ENCODE measurements at regions not wholly inside any gene's neighbourhood (a gene's known extent, or its start where the extent isn't known, plus 50 kb on each side); places are given as distances from the start of the nearest gene placed in this dataset.

GRCh38 chr5:119919279-119919678, 289.9 kb downstream of the FAM170A start:
- Histone ChIP-seq H3K9ac (ENCODE audit: insufficient read depth, low read length) (no peak overlapping the region), H3K4me3 (replicated peaks in 1 of 4; ENCODE audit: control extremely low read depth in 1 of 4, insufficient read depth in 1 of 4, low read depth in 3 of 4, low read length in 4 of 4) (no peak overlapping the region), H3K4me1 (ENCODE audit: control insufficient read depth, extremely low read depth, insufficient read depth, low read length) (no peaks in the 10 kb centered on the region), H3K27me3 (ENCODE audit: control insufficient read depth, insufficient read depth, low read length) (no peaks in the 10 kb centered on the region), H3K4me2 (ENCODE audit: extremely low read depth, insufficient read depth, low read length) (no peak overlapping the region), H3K79me2 (ENCODE audit: control insufficient read depth, insufficient read depth, low read length) (no peaks in the 10 kb centered on the region), H3K36me3 (ENCODE audit: control insufficient read depth, insufficient read depth, low read length) (no peaks in the 10 kb centered on the region), H4K20me1 (ENCODE audit: control insufficient read depth, extremely low read depth, insufficient read depth, low read length) (no peaks in the 10 kb centered on the region), H3K27ac (ENCODE audit: insufficient read depth, low read length) (no peak overlapping the region), H2AFZ (ENCODE audit: low read length) (no peak overlapping the region), H3K9me3 (ENCODE audit: control insufficient read depth, insufficient read depth, low read depth, low read length) (no peaks in the 10 kb centered on the region)
- DNase-seq (ENCODE audit: low read depth in 2 of 2), result no peak
- no peak for TF ChIP-seq CTCF (conservative IDR thresholded peaks at IDR 0.05 in 1 of 2, IDR thresholded peaks at IDR 0.05 in 1 of 2; ENCODE audit: low read depth in 1 of 2, low read length in 2 of 2)
- TF ChIP-seq EZH2 (IDR thresholded peaks at IDR 0.05; ENCODE audit: low read length, missing control alignments), result no peak

- no peaks in the 10 kb centered on the region for H3K36me3 ChIP-seq (ENCODE audit: control insufficient read depth, insufficient read depth, low read length)
- TF ChIP-seq EZH2 (IDR thresholded peaks at IDR 0.05; ENCODE audit: low read length, missing control alignments), result no peak
- TF ChIP-seq CTCF (conservative IDR thresholded peaks at IDR 0.05 in 1 of 2, IDR thresholded peaks at IDR 0.05 in 1 of 2; ENCODE audit: low read depth in 1 of 2, low read length in 2 of 2), result no peak
- H3K9ac ChIP-seq (ENCODE audit: insufficient read depth, low read length), result no peak overlapping the region
- no peak overlapping the region for H3K4me3 ChIP-seq (replicated peaks in 1 of 4; ENCODE audit: control extremely low read depth in 1 of 4, insufficient read depth in 1 of 4, low read depth in 3 of 4, low read length in 4 of 4)
- no peaks in the 10 kb centered on the region for H4K20me1 ChIP-seq (ENCODE audit: control insufficient read depth, extremely low read depth, insufficient read depth, low read length)
- H3K9me3 ChIP-seq (ENCODE audit: control insufficient read depth, insufficient read depth, low read depth, low read length), result no peaks in the 10 kb centered on the region
- H3K4me2 ChIP-seq (ENCODE audit: extremely low read depth, insufficient read depth, low read length), result no peak overlapping the region
- H2AFZ ChIP-seq (ENCODE audit: low read length), result no peak overlapping the region
- no peak overlapping the region for H3K27ac ChIP-seq (ENCODE audit: insufficient read depth, low read length)
- no peaks in the 10 kb centered on the region for H3K4me1 ChIP-seq (ENCODE audit: control insufficient read depth, extremely low read depth, insufficient read depth, low read length)
- no peak for DNase-seq (ENCODE audit: low read depth in 2 of 2)
- no peaks in the 10 kb centered on the region for H3K27me3 ChIP-seq (ENCODE audit: control insufficient read depth, insufficient read depth, low read length)
- H3K79me2 ChIP-seq (ENCODE audit: control insufficient read depth, insufficient read depth, low read length), result no peaks in the 10 kb centered on the region
These were observed 296.9 kb downstream of the FAM170A start for GRCh38 chr5:119926301-119926700.

GRCh38 chr5:119928974-119929373, 299.6 kb downstream of the FAM170A start:
- H3K9me3 ChIP-seq (ENCODE audit: control insufficient read depth, insufficient read depth, low read depth, low read length), result no peaks in the 10 kb centered on the region
- no peak for DNase-seq (ENCODE audit: low read depth in 2 of 2)
- H3K9ac ChIP-seq (ENCODE audit: insufficient read depth, low read length), result no peak overlapping the region
- no peak overlapping the region for H3K4me3 ChIP-seq (replicated peaks in 1 of 4; ENCODE audit: control extremely low read depth in 1 of 4, insufficient read depth in 1 of 4, low read depth in 3 of 4, low read length in 4 of 4)
- no peak overlapping the region for H3K4me2 ChIP-seq (ENCODE audit: extremely low read depth, insufficient read depth, low read length)
- H3K27ac ChIP-seq (ENCODE audit: insufficient read depth, low read length), result no peak overlapping the region
- H3K4me1 ChIP-seq (ENCODE audit: control insufficient read depth, extremely low read depth, insufficient read depth, low read length), result no peaks in the 10 kb centered on the region
- no peaks in the 10 kb centered on the region for H3K36me3 ChIP-seq (ENCODE audit: control insufficient read depth, insufficient read depth, low read length)
- H2AFZ ChIP-seq (ENCODE audit: low read length), result no peak overlapping the region
- TF ChIP-seq EZH2 (IDR thresholded peaks at IDR 0.05; ENCODE audit: low read length, missing control alignments) (no peak), CTCF (conservative IDR thresholded peaks at IDR 0.05 in 1 of 2, IDR thresholded peaks at IDR 0.05 in 1 of 2; ENCODE audit: low read depth in 1 of 2, low read length in 2 of 2) (no peak)
- no peaks in the 10 kb centered on the region for H4K20me1 ChIP-seq (ENCODE audit: control insufficient read depth, extremely low read depth, insufficient read depth, low read length)
- H3K27me3 ChIP-seq (ENCODE audit: control insufficient read depth, insufficient read depth, low read length), result no peaks in the 10 kb centered on the region
- no peaks in the 10 kb centered on the region for H3K79me2 ChIP-seq (ENCODE audit: control insufficient read depth, insufficient read depth, low read length)
